ENCODE measurements at regions not wholly inside any gene's neighbourhood (a gene's known extent, or its start where the extent isn't known, plus 50 kb on each side); places are given as distances from the start of the nearest gene placed in this dataset.

DNA sequence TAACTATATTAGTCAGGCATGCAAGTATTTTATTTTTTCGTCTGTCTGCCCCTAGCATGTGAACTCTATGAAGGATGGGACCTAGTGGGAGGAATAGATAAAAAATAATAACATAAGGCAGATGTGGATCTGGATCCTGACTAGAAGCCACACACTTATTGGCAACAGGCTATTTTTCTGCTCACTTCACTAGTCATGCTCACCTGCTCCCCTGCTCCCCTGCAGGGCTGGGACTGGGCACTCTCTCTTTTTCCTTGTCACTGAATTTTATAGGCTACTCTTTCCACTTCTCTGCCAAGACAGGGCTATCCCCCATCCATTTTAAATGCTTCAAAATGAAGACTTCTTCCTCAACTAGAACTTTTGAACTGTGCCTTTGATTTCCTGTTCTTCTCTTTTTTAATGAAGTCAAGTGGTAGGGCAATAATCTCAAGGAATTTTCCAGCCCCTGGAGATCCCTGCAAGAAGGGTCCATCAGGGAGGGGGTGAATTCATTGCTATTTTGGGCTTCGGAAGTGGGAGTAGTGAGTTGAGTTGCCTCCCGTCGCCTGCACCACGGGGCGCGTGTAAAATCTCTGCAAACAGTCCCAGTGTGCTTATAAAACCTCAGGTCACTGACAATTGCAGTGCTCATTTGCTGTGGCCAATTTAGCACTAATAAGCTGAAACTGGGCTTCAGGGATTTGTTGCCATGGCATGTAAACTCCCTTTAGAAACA is 156.7 kb upstream of the NPVF start:
- no peaks in the 10 kb centered on the region for H3K4me1 Mint-ChIP-seq
- no peak overlapping the region for H3K4me3 Mint-ChIP-seq
- H3K36me3 Mint-ChIP-seq = no peaks in the 10 kb centered on the region
- H3K27me3 Mint-ChIP-seq = peaks cover 13% of the 10 kb centered on the region
- ATAC-seq (ENCODE audit: low read depth) (no peak), DNase-seq (ENCODE audit: low spot score in 2 of 2) (no peak)
- H3K27ac Mint-ChIP-seq = no peak overlapping the region
- H3K9me3 Mint-ChIP-seq = no peaks in the 10 kb centered on the region

DNA sequence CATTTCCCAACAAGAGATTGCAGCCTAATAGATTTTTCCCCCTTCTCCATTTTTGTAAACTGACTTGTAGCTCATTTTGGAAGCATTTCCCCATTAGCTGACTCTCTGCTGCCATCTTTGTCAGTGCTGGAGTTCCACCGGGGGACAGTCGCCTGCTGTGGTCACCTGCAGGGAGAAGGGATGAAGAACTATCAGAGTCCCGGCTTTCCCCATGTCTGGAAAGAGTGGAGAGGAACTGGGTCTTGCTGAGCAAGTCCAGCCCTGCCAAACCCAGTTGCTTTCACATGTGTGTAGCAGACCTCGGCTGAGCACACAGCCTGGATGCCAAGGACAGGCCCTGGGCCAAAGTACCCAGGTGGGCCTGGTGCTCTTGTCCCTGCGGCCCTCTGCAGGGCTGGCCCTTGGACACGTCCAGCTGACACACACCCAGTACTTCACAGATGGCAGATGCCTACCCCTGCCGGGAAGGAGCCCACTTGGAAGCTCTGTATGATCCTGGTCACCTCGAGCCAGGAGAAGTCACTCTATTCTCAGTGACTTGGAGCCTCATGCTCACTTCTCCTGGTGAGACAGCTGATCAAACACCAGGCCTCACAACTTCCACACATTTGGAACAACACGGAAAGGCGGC is 157.3 kb upstream of the NPVF start:
- Mint-ChIP-seq H3K27me3 (peaks cover 18% of the 10 kb centered on the region), H3K4me1 (no peaks in the 10 kb centered on the region), H3K4me3 (no peak overlapping the region), H3K36me3 (no peaks in the 10 kb centered on the region), H3K9me3 (no peaks in the 10 kb centered on the region), H3K27ac (no peak overlapping the region)
- no peak for DNase-seq (ENCODE audit: low spot score in 2 of 2)
- ATAC-seq (ENCODE audit: low read depth) = no peak

DNA sequence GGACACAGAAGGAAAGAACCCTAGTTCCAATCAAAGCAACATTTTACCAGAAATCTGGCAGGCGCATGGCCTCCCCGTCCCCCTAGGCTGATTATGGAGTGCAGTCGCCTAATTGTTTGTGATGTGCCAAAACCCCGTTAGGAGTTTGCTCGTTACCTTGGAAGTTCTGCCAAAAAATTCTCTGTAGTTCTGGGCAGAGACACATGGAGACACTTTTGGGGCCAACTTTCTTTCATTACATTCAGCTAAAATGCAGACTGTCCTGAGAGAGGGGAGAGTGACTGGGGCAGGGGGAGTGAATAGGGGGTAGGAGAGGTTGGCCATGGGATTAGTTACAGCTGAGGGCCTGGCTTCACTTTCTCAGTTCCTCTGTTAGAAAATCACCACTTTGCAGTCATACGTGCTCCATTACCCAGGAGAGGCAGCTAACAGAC is 158.0 kb upstream of the NPVF start:
- ATAC-seq (ENCODE audit: low read depth) = no peak
- no peaks in the 10 kb centered on the region for H3K36me3 Mint-ChIP-seq
- H3K27ac Mint-ChIP-seq = no peak overlapping the region
- no peaks in the 10 kb centered on the region for H3K4me1 Mint-ChIP-seq
- no peak overlapping the region for H3K4me3 Mint-ChIP-seq
- H3K9me3 Mint-ChIP-seq = no peaks in the 10 kb centered on the region
- no peak for DNase-seq (ENCODE audit: low spot score in 2 of 2)
- H3K27me3 Mint-ChIP-seq = peaks cover 18% of the 10 kb centered on the region

DNA sequence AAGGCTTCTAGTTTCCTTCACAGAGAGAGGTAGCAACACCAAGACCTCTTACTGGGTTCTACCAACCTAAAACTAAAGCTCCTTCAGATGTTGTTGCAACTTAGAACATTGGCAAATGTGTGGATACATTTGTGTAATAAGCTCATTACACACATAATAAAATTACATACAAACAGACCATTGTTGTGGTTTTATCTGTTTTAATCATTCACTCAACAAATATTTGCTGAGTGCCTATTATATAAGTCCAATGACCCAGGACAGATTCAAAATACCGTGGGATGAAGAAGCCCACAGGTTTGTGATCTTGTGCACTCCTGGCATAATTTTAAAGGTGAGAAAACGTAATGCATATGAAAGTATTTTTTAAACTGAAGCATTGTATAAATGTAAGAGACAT is 160.4 kb upstream of the NPVF start:
- no peak overlapping the region for H3K4me3 Mint-ChIP-seq
- DNase-seq (ENCODE audit: low spot score in 2 of 2) = no peak
- no peak overlapping the region for H3K27ac Mint-ChIP-seq
- ATAC-seq (ENCODE audit: low read depth) = no peak
- peaks cover 13% of the 10 kb centered on the region for H3K27me3 Mint-ChIP-seq
- no peaks in the 10 kb centered on the region for H3K9me3 Mint-ChIP-seq
- no peaks in the 10 kb centered on the region for H3K36me3 Mint-ChIP-seq
- H3K4me1 Mint-ChIP-seq = no peaks in the 10 kb centered on the region

DNA sequence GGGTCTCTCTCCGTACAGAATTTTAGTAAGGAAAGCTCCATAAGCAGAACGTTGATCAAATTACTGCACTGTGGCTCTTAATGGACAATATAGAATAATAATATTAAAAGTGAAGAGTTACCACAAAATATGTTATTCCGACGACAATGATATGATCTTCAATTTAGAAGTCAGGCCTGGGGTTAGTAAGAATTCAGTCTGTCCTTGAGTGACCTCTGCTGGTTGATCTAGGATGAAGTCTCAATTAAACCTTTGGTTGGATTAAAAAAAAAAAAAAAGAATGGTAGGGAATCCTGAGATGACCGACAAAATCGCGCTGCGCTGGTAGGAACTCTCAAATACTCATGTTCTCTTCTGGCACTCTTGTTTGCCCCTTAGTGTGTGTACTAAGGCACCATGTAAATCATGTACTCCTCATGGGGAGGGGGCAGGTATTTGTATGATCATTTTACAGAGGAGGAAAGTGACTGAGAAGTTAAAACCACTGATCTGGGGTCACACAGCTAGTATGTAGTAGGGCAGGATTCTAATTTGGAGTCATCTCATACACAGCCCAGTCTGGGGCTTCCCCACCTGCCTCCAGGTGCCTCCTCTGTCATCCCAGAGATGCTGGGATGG is 161.3 kb upstream of the NPVF start:
- H3K27me3 Mint-ChIP-seq = peaks cover 8% of the 10 kb centered on the region
- no peaks in the 10 kb centered on the region for H3K36me3 Mint-ChIP-seq
- H3K4me3 Mint-ChIP-seq = no peak overlapping the region
- no peaks in the 10 kb centered on the region for H3K4me1 Mint-ChIP-seq
- DNase-seq (ENCODE audit: low spot score in 2 of 2) (no peak), ATAC-seq (ENCODE audit: low read depth) (no peak)
- H3K27ac Mint-ChIP-seq = no peak overlapping the region
- no peaks in the 10 kb centered on the region for H3K9me3 Mint-ChIP-seq

DNA sequence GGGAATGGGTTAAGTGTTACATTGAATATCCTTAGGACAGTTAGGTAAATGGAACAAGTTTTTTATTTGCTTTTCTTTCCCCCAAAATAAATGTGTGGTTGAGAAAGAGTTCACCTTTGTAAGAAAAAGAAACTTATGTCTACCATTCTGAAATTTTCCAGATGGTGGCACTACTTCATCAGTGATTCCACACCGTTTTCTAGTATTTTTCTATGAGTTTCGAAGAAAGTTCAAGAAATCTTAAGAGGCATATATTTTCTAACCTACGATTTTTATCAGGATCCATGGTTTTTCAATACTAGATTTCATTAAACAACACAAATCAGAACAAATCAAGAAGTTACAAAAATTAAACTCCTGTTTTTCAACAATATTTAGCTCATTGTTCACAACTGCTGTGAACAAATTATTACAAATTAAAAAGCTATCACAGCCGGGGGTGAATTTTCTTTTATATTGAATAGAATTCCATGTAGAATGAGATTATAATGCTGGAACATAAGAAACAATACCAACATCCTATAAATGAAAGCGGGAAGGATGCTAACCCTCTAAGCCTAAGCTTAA is 163.1 kb upstream of the NPVF start:
- H3K4me1 Mint-ChIP-seq = peaks cover 1% of the 10 kb centered on the region
- no peak overlapping the region for H3K4me3 Mint-ChIP-seq
- H3K27ac Mint-ChIP-seq = no peak overlapping the region
- ATAC-seq (ENCODE audit: low read depth) = no peak
- DNase-seq (ENCODE audit: low spot score in 2 of 2) = no peak
- peaks cover 9% of the 10 kb centered on the region for H3K27me3 Mint-ChIP-seq
- no peaks in the 10 kb centered on the region for H3K9me3 Mint-ChIP-seq
- H3K36me3 Mint-ChIP-seq = no peaks in the 10 kb centered on the region

DNA sequence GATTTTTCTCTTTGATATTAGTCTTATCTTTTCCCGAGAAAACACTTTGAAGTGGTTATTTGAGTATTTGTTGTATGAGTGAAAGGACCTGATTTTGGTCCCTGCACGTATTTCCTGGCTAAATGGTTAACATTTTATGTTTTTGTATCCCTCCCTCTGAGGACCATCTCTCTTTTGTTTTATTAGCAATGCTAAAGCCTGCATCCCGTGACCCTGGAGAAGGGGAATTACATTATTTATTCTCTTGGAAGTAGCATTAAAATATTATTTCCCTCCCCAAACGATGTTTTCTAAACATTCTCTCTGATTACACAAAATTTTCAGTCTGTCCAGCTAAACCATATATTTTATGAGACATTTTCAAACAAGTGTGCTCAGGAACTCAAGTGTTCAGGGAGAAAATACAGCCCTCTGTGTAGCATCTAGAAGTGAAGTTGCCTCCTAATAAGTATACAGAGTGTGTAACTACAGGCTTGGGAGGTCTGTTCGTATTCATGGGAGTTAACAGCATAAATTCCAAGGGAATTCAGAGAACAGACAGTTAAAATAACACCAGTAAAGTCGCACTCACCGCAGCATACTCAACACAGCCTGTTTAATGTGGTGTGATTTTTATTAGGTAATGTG is 163.8 kb upstream of the NPVF start:
- Mint-ChIP-seq H3K27ac (no peak overlapping the region), H3K4me1 (peaks cover 2% of the 10 kb centered on the region), H3K27me3 (peaks cover 9% of the 10 kb centered on the region), H3K36me3 (no peaks in the 10 kb centered on the region), H3K9me3 (no peaks in the 10 kb centered on the region), H3K4me3 (no peak overlapping the region)
- DNase-seq (ENCODE audit: low spot score in 2 of 2) (no peak), ATAC-seq (ENCODE audit: low read depth) (no peak)

DNA sequence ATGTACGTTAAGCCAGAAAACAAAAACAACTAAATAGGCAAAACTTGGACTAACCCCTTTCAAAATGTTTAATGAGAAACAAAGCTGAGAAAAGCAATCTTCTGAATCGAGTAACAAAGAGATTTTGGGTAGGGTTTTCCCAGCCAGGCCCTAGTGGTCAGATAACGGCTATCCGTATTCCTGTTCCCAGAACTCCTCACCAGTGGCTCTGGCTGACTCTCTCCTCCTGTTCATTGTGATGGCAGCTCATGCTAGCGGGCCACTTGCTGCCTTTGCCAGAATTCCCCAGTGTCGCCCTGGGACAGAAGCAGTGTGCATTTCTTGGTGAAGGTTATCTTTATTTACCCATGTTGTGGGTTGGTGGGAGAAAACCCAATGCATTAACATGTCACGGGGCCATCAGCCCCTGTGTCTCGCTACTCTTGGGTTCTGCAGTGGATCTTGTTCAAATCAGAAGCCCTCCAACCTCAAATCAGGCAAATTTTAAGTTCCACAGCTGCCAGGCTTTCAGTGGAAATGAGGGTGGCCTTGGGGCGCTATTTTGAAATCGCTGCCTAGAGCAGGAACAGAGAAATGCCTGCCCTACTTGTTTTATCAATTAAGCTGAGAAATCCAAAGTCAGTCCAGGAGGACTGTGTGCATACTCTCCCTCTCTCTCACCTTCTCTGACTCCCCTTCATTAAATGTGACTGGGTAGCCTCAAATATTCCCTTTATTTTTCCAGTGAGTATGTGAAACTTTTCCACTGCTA is 164.5 kb upstream of the NPVF start:
- Mint-ChIP-seq H3K4me3 (no peak overlapping the region), H3K9me3 (no peaks in the 10 kb centered on the region), H3K36me3 (no peaks in the 10 kb centered on the region), H3K27ac (no peak overlapping the region), H3K4me1 (peaks cover 2% of the 10 kb centered on the region), H3K27me3 (peaks cover 8% of the 10 kb centered on the region)
- no peak for DNase-seq (ENCODE audit: low spot score in 2 of 2)
- no peak for ATAC-seq (ENCODE audit: low read depth)

DNA sequence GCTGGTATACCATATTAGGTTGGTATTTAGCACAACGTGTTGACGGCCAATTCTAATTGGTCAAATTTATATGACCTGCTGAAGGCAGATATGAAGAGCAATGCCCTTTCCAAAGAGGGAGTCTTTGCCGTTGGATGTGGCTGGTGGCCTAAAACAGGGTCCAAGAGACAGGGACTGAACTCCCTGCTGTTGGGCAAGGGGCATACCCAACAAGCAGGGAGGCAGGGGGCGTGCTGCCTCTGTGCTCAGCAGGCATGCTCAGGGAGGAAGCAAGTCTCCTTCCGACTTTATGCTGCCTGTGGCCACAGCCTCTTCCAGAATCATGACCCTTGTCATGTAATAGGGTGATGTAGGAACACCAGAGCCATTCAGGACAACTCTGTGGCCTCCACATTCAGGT is 167.7 kb upstream of the NPVF start:
- Mint-ChIP-seq H3K4me3 (no peak overlapping the region), H3K9me3 (no peaks in the 10 kb centered on the region), H3K27me3 (peaks cover 3% of the 10 kb centered on the region), H3K36me3 (no peaks in the 10 kb centered on the region), H3K4me1 (peaks cover 2% of the 10 kb centered on the region), H3K27ac (no peak overlapping the region)
- DNase-seq (ENCODE audit: low spot score in 2 of 2) = no peak
- ATAC-seq (ENCODE audit: low read depth) = no peak

DNA sequence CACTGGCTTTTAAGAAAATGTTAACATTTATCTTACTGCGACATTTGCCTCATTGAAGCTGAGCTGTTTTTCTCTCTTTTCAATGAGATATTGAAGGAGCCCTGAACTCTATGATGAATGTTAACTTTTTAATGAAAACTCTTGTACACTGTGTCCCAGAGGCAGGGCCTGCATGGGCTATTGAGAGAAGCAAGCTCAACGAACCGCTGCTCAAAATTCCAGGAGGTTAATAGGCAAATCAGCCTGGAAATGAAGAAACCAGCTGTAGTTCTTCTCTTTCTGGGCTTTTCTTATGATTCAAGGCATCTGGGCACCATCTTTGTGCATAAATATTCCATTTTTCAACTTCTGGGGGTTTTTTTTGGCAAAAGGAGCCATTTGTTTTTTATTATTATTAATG is 168.4 kb upstream of the NPVF start:
- Mint-ChIP-seq H3K27ac (no peak overlapping the region), H3K9me3 (no peaks in the 10 kb centered on the region), H3K27me3 (peaks cover 5% of the 10 kb centered on the region), H3K4me3 (no peak overlapping the region), H3K4me1 (peaks cover 2% of the 10 kb centered on the region), H3K36me3 (no peaks in the 10 kb centered on the region)
- DNase-seq (ENCODE audit: low spot score in 2 of 2) (no peak), ATAC-seq (ENCODE audit: low read depth) (no peak)

DNA sequence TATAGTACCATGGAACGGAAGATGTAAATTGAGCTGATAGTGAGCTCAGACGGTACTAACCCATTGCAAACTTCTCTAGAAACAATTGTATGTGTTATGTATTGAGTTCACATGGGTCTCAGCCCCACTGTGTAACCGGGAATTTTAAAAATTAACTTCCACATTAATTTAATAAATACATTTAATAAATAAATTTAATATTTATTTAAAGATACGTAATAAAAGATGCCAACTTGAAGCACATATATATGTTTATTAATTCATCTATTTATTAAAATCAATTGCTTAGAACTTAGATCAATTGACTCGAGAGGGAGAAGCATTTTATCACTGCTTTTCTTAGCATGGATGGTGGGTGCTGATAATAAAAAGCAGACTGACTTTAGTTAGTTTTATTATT is 170.1 kb upstream of the NPVF start:
- Mint-ChIP-seq H3K9me3 (no peaks in the 10 kb centered on the region), H3K27ac (no peak overlapping the region), H3K36me3 (no peaks in the 10 kb centered on the region), H3K27me3 (peaks cover 5% of the 10 kb centered on the region), H3K4me1 (peaks cover 2% of the 10 kb centered on the region), H3K4me3 (no peak overlapping the region)
- ATAC-seq (ENCODE audit: low read depth) (no peak), DNase-seq (ENCODE audit: low spot score in 2 of 2) (no peak)

DNA sequence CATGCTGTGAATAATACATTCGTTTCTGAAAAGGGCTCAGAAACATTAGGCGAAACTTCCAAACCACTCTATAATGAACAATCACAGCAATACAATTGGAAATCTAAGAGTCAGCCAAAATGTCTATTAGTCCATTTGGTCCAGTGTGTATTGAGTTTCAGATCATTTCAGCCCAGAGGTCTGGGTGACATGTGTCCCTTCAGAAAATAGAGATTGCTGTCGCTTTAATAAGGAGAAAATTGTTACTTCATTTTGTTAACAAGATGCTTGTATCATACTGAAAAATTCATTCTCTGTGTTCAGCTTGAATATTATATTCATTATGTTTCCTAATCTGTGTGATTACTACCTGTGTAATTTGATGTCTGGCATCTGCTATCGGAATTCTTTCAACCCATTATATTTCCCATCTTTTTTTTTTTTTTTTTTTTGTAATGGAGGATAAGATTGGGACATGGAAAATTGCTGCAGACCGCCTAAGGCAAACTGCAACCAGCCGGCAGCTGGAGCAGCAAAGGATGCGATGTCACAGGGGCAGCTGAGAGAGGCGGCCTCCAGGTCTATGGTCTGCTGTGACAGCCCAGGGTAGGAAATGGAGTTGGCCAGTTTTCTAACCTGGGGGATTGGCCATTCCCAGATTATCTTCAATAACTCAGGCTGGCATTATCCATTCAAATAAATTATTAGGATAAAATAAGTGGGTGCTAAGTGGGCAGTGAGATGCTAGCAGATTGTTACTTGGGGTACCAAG is 170.9 kb upstream of the NPVF start:
- H3K4me3 Mint-ChIP-seq = no peak overlapping the region
- H3K27ac Mint-ChIP-seq = no peak overlapping the region
- DNase-seq (ENCODE audit: low spot score in 2 of 2) (no peak), ATAC-seq (ENCODE audit: low read depth) (no peak)
- peaks cover 2% of the 10 kb centered on the region for H3K4me1 Mint-ChIP-seq
- H3K36me3 Mint-ChIP-seq = no peaks in the 10 kb centered on the region
- peaks cover 6% of the 10 kb centered on the region for H3K27me3 Mint-ChIP-seq
- no peaks in the 10 kb centered on the region for H3K9me3 Mint-ChIP-seq

DNA sequence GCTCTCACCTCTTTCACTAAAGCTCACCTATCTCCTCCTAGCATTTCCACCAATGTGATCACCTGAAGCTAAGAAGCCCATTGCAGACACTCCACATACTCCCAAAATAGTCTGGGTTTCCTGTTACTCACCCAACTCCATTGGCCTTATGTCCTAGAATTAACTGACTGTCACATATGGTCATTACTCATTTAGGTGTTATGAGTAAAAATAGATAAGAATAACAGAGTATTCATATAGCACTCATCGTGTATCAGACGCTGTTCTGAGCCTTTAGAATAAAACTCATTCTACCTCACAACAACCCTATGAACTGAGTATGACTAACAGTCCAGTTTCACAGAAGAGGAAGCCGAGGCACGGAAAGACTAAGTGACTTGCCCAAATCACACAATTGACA is 174.2 kb upstream of the NPVF start:
- peaks cover 6% of the 10 kb centered on the region for H3K27me3 Mint-ChIP-seq
- ATAC-seq (ENCODE audit: low read depth) (no peak), DNase-seq (ENCODE audit: low spot score in 2 of 2) (no peak)
- no peaks in the 10 kb centered on the region for H3K36me3 Mint-ChIP-seq
- H3K27ac Mint-ChIP-seq = no peak overlapping the region
- H3K4me1 Mint-ChIP-seq = no peaks in the 10 kb centered on the region
- H3K9me3 Mint-ChIP-seq = no peaks in the 10 kb centered on the region
- no peak overlapping the region for H3K4me3 Mint-ChIP-seq
